A673 (cell line): ENCODE measurements at regions not wholly inside any gene's neighbourhood (a gene's known extent, or its start where the extent isn't known, plus 50 kb on each side); places are given as distances from the start of the nearest gene placed in this dataset.

Experiments
- BruUV-seq: library from RNA; stranded (reverse); fragments of 400-500 nt; replicated peaks from 2 replicates; lab custom pipeline; 2021; lab: Mats Ljungman, UMichigan
- CTCF ChIA-PET: fragments of 300-600 bp; sonication (Branson Sonifier 250); formaldehyde crosslinking; loops from one replicate; lab custom pipeline; 2022; ENCODE audit warnings: antibody characterized with exemption; lab: Charles Lee
- POLR2A ChIA-PET: fragments of 300-600 bp; sonication (Branson Sonifier 250); formaldehyde crosslinking; loops from one replicate; lab custom pipeline; 2022; ENCODE audit warnings: antibody characterized with exemption; ENCODE audit not compliant: low non-redundant PET; lab: Charles Lee
- DNase-seq: peaks from one replicate; pipeline ENCODE4 v3.0.0-alpha.2; 2015; ENCODE audit warnings: low spot score
- H3K27ac ChIP-seq: fragments of 200-600 bp; sonication (generic); 2 replicates; pipeline ENCODE4 v1.5.1; 2016; ENCODE audit warnings: mixed run types, low read depth, mild to moderate bottlenecking, mixed read lengths, antibody characterized with exemption, low read length; ENCODE audit not compliant: poor library complexity, severe bottlenecking
- H3K27me3 ChIP-seq: fragments of 200-600 bp; sonication (generic); replicated peaks from 2 replicates; pipeline ENCODE4 v1.6.1; 2017; ENCODE audit warnings: mixed run types, low read depth, mild to moderate bottlenecking, mixed read lengths, antibody characterized with exemption, low read length; ENCODE audit not compliant: insufficient read depth, poor library complexity
- H3K36me3 ChIP-seq: fragments of 200-600 bp; sonication (generic); 2 replicates; pipeline ENCODE4 v1.6.1; 2016; ENCODE audit warnings: mixed run types, mild to moderate bottlenecking, mixed read lengths, antibody characterized with exemption, low read length; ENCODE audit not compliant: insufficient read depth, poor library complexity, severe bottlenecking
- H3K4me1 ChIP-seq: fragments of 200-600 bp; sonication (generic); 2 replicates; pipeline ENCODE4 v1.6.1; 2017; ENCODE audit warnings: mixed run types, mild to moderate bottlenecking, mixed read lengths, antibody characterized with exemption, low read length; ENCODE audit not compliant: insufficient read depth, poor library complexity, severe bottlenecking
- H3K4me3 ChIP-seq: fragments of 200-600 bp; sonication (generic); 2 replicates; pipeline ENCODE4 v1.5.1; 2016; ENCODE audit warnings: low read depth, mixed run types, mild to moderate bottlenecking, mixed read lengths, low read length; ENCODE audit not compliant: poor library complexity, severe bottlenecking
- H3K9me3 ChIP-seq: fragments of 200-600 bp; sonication (generic); 2 replicates; pipeline ENCODE4 v1.6.1; 2016; ENCODE audit warnings: mixed run types, low read depth, mild to moderate bottlenecking, mixed read lengths, antibody characterized with exemption, low read length; ENCODE audit not compliant: poor library complexity, severe bottlenecking
- CTCF ChIP-seq: fragments of 300-800, 200-600 bp; sonication (generic); conservative IDR thresholded peaks from 2 replicates; pipeline ENCODE4 v1.5.1; 2017; ENCODE audit warnings: low read depth, mild to moderate bottlenecking, antibody characterized with exemption, low read length, moderate library complexity, mixed read lengths
- EZH2 ChIP-seq: fragments of 200-600 bp; sonication (generic); IDR thresholded peaks from 2 replicates; pipeline ENCODE4 v1.6.1; 2017; ENCODE audit warnings: borderline replicate concordance, low read depth, mild to moderate bottlenecking, mixed read lengths, antibody characterized with exemption, low read length; ENCODE audit not compliant: poor library complexity, severe bottlenecking
- intact Hi-C: fragments of 100-400 bp; cut with micrococcal nuclease; formaldehyde crosslinking; loops from one replicate; pipeline ENCODE4 v1.10.0; 2022; ENCODE audit not compliant: unreplicated experiment

- no peaks in the 10 kb centered on the region for H3K27me3 ChIP-seq
- H3K36me3 ChIP-seq: no peaks in the 10 kb centered on the region
- TF ChIP-seq CTCF (no peak), EZH2 (no peak)
- no peak overlapping the region for H3K4me3 ChIP-seq
- no peak for DNase-seq
- H3K4me1 ChIP-seq: no peaks in the 10 kb centered on the region
- CTCF ChIA-PET: no interaction called here
- H3K9me3 ChIP-seq: no peaks in the 10 kb centered on the region
- POLR2A ChIA-PET: no interaction called here
- no peak overlapping the region for H3K27ac ChIP-seq
- BruUV-seq: no TSS peak
- intact Hi-C loops: no loop called here
These were observed 92.1 kb upstream of the ANKEF1 start for GRCh38 chr20:9942736-9943135.

- POLR2A ChIA-PET: no interaction called here
These were observed 94.5 kb upstream of the ANKEF1 start for GRCh38 chr20:9940329-9940728.

GRCh38 chr20:9939231-9939630 is 95.6 kb upstream of the ANKEF1 start:
- BruUV-seq: no TSS peak
- H3K36me3 ChIP-seq: no peaks in the 10 kb centered on the region
- ChIA-PET POLR2A (no interaction called here), CTCF (no interaction called here)
- no peaks in the 10 kb centered on the region for H3K4me1 ChIP-seq
- no peak overlapping the region for H3K27ac ChIP-seq
- H3K27me3 ChIP-seq: no peaks in the 10 kb centered on the region
- TF ChIP-seq CTCF: no peak
- TF ChIP-seq EZH2: no peak
- H3K9me3 ChIP-seq: no peaks in the 10 kb centered on the region
- intact Hi-C loops: no loop called here
- no peak for DNase-seq
- H3K4me3 ChIP-seq: no peak overlapping the region

More at GRCh38 chr20:9940329-9940728, 94.5 kb upstream of the ANKEF1 start:
- DNase-seq: no peak
- Histone ChIP-seq H3K4me1 (no peaks in the 10 kb centered on the region), H3K27ac (no peak overlapping the region), H3K9me3 (no peaks in the 10 kb centered on the region), H3K36me3 (no peaks in the 10 kb centered on the region), H3K4me3 (no peak overlapping the region), H3K27me3 (no peaks in the 10 kb centered on the region)
- intact Hi-C loops: no loop called here
- CTCF ChIA-PET: no interaction called here
- TF ChIP-seq EZH2 (no peak), CTCF (no peak)
- BruUV-seq: no TSS peak
